ENCODE measurements at regions not wholly inside any gene's neighbourhood (a gene's known extent, or its start where the extent isn't known, plus 50 kb on each side); places are given as distances from the start of the nearest gene placed in this dataset.

DNA sequence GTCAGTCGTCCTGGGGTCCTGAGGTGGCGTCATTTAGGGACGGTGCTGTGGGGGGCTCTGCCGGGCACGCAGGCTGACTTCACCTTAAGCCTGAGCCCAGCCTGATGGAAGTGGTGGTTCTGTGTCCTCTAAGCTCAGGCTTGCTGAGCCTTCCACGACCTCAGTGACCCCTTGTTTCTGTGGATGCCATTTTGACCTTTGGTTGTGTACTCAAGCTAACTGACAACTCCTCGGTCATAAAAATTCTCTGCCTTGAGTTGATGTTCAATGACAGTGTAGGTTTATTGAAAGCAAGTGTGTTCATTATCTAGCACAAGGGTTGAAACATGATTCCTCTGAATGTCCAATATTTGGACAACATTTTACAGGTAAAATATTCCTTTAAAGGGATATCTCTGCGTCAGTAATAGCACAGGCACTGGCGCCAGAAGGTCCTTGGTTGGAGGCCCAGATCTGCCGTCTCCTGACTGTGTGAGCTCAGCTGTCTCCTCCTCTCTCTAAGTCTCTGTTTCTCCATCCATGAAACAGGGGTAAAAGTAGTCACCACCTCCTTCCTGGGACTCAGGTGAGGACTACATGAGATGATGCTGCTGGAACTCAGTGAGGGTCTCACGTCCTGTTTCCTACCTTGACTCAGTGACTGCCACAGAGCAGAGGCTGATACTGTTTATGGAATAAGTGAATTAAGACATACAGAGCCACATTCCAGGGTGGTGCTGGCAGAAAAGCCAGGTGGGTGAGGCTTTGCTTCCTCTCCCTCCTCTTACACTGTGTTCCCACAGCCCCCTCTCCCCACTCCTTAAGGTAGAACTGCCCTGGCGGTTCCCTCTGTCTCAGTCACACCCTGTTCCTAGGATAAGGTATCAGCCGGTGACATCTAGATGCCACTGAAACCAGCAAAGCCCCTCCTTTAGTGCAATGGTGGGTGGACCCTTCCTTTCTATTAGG, 75.7 kb downstream of the IRF8 start:
- TF ChIP-seq, protein P1, sequence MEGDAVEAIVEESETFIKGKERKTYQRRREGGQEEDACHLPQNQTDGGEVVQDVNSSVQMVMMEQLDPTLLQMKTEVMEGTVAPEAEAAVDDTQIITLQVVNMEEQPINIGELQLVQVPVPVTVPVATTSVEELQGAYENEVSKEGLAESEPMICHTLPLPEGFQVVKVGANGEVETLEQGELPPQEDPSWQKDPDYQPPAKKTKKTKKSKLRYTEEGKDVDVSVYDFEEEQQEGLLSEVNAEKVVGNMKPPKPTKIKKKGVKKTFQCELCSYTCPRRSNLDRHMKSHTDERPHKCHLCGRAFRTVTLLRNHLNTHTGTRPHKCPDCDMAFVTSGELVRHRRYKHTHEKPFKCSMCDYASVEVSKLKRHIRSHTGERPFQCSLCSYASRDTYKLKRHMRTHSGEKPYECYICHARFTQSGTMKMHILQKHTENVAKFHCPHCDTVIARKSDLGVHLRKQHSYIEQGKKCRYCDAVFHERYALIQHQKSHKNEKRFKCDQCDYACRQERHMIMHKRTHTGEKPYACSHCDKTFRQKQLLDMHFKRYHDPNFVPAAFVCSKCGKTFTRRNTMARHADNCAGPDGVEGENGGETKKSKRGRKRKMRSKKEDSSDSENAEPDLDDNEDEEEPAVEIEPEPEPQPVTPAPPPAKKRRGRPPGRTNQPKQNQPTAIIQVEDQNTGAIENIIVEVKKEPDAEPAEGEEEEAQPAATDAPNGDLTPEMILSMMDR (IDR thresholded peaks at IDR 0.05), result no peak
- TF ChIP-seq POLR2A (IDR thresholded peaks at IDR 0.05), result no peak
